Esophagus muscularis mucosa (tissue), 4 donors: ENCODE measurements at regions not wholly inside any gene's neighbourhood (a gene's known extent, or its start where the extent isn't known, plus 50 kb on each side); places are given as distances from the start of the nearest gene placed in this dataset.

ENCODE experiments used
- EP300 ChIP-seq: sonication (generic); formaldehyde crosslinking; IDR thresholded peaks from one replicate; pipeline ENCODE4 v1.6.1; 2017; ENCODE audit warnings: antibody characterized with exemption
- POLR2A ChIP-seq: fragments of 450-650 bp; IDR thresholded peaks from one replicate; pipeline ENCODE4 v1.6.1; 2017; ENCODE audit warnings: antibody characterized with exemption, moderate library complexity, mild to moderate bottlenecking, low read depth
- POLR2AphosphoS5 ChIP-seq, 2 donors: sonication (generic); formaldehyde crosslinking; IDR thresholded peaks; one replicate each; pipeline ENCODE4 v1.6.1; 2017; ENCODE audit warnings: antibody characterized with exemption in 2 of 2
- TF ChIP-seq, protein P1 (sequence below), 3 experiments: fragments of 200-600 bp in 2 of 3; fragments of 450-650 bp in 1 of 3; sonication (generic) in 2 of 3; IDR thresholded peaks; one replicate each; pipeline ENCODE4 v1.5.1; 2017 to 2019; ENCODE audit warnings: antibody characterized with exemption in 3 of 3, mild to moderate bottlenecking in 2 of 3, moderate library complexity in 1 of 3

DNA sequence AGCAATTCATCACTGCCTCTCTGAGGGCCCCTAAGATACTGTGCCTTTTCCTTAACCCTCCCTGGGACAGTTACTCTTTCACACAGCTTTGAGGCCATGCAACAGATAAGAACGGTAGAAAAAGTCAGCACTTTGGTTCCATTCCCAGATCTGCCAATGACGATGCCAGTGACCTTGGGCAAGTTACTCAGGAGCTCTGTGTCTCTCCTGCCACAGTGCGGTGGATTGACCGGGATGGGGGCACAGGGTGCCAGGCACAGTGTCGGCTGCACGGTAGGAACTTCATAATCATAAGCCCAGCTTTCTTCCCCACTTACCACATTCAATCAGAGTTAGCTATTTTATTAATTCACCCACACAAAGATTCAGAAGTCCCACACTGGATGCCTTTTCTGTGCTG is 1041.8 kb downstream of the TBC1D22A start:
- TF ChIP-seq POLR2A (no peak), POLR2AphosphoS5 (IDR thresholded peaks at IDR 0.05) (no peak), EP300 (no peak)
- TF ChIP-seq, protein P1, sequence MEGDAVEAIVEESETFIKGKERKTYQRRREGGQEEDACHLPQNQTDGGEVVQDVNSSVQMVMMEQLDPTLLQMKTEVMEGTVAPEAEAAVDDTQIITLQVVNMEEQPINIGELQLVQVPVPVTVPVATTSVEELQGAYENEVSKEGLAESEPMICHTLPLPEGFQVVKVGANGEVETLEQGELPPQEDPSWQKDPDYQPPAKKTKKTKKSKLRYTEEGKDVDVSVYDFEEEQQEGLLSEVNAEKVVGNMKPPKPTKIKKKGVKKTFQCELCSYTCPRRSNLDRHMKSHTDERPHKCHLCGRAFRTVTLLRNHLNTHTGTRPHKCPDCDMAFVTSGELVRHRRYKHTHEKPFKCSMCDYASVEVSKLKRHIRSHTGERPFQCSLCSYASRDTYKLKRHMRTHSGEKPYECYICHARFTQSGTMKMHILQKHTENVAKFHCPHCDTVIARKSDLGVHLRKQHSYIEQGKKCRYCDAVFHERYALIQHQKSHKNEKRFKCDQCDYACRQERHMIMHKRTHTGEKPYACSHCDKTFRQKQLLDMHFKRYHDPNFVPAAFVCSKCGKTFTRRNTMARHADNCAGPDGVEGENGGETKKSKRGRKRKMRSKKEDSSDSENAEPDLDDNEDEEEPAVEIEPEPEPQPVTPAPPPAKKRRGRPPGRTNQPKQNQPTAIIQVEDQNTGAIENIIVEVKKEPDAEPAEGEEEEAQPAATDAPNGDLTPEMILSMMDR (IDR thresholded peaks at IDR 0.05) = no peak
